Liver (tissue), 8 donors: ENCODE measurements at regions not wholly inside any gene's neighbourhood (a gene's known extent, or its start where the extent isn't known, plus 50 kb on each side); places are given as distances from the start of the nearest gene placed in this dataset.

Experiments used
- DNase-seq: peaks from one replicate; pipeline ENCODE4 v3.0.0-alpha.2; 2017; ENCODE audit warnings: low spot score
- H3K27ac ChIP-seq, 2 donors: one replicate each; pipeline ENCODE4 v1.7.0; 2013; ENCODE audit warnings: inconsistent platforms in 2 of 2, low read length in 2 of 2, control low read depth in 1 of 2, low read depth in 1 of 2, mild to moderate bottlenecking in 1 of 2
- H3K27me3 ChIP-seq, 4 donors: one replicate each; pipeline versions ENCODE4 v1.6.1 to v1.7.0; 2013; ENCODE audit warnings: low read length in 3 of 4, inconsistent platforms in 1 of 4, mild to moderate bottlenecking in 1 of 4, moderate library complexity in 1 of 4; ENCODE audit not compliant: control insufficient read depth in 4 of 4, insufficient read depth in 4 of 4
- H3K36me3 ChIP-seq, 4 donors: one replicate each; pipeline versions ENCODE4 v1.6.1 to v1.7.0; 2013; ENCODE audit warnings: low read length in 3 of 4, mild to moderate bottlenecking in 3 of 4, low read depth in 1 of 4, moderate library complexity in 1 of 4; ENCODE audit not compliant: control insufficient read depth in 4 of 4, insufficient read depth in 3 of 4
- H3K4me1 ChIP-seq, 4 donors: one replicate each; pipeline versions ENCODE4 v1.6.1 to v1.7.0; 2013; ENCODE audit warnings: low read length in 3 of 4, mild to moderate bottlenecking in 3 of 4, moderate library complexity in 1 of 4; ENCODE audit not compliant: control insufficient read depth in 4 of 4, insufficient read depth in 4 of 4
- H3K4me3 ChIP-seq, 3 donors: one replicate each; pipeline versions ENCODE4 v1.6.1 to v1.7.0; 2013; ENCODE audit warnings: low read length in 3 of 3, control low read depth in 1 of 3, low read depth in 1 of 3, mild to moderate bottlenecking in 1 of 3
- H3K9ac ChIP-seq, 2 donors: one replicate each; pipeline ENCODE4 v1.7.0; 2013; ENCODE audit warnings: low read length in 2 of 2, mild to moderate bottlenecking in 2 of 2, moderate library complexity in 2 of 2, control low read depth in 1 of 2, low read depth in 1 of 2
- H3K9me3 ChIP-seq, 4 donors: one replicate each; pipeline versions ENCODE4 v1.6.1 to v1.7.0; 2013; ENCODE audit warnings: low read length in 3 of 4; ENCODE audit not compliant: control insufficient read depth in 4 of 4
- EGR1 ChIP-seq, 2 donors: IDR thresholded peaks; 2 replicates each; pipeline ENCODE4 v1.6.1; 2016 to 2018; ENCODE audit warnings: antibody characterized with exemption in 2 of 2, low read depth in 2 of 2
- FOXA1 ChIP-seq: IDR thresholded peaks from 2 replicates; pipeline ENCODE4 v1.6.1; 2016; ENCODE audit warnings: antibody characterized with exemption
- FOXA2 ChIP-seq: IDR thresholded peaks from 2 replicates; pipeline ENCODE4 v1.6.1; 2016; ENCODE audit warnings: antibody characterized with exemption
- GABPA ChIP-seq, 2 donors: IDR thresholded peaks in 1 of 2; conservative IDR thresholded peaks in 1 of 2; 2 replicates each; pipeline ENCODE4 v1.6.1; 2016; ENCODE audit warnings: antibody characterized with exemption in 2 of 2, mild to moderate bottlenecking in 1 of 2, moderate library complexity in 1 of 2
- HNF4A ChIP-seq, 2 donors: conservative IDR thresholded peaks; 2 replicates each; pipeline ENCODE4 v1.6.1; 2016; ENCODE audit warnings: antibody characterized with exemption in 2 of 2, mild to moderate bottlenecking in 2 of 2
- HNF4G ChIP-seq: IDR thresholded peaks from 2 replicates; pipeline ENCODE4 v1.6.1; 2016; ENCODE audit warnings: antibody characterized with exemption
- JUND ChIP-seq, 2 donors: IDR thresholded peaks; 2 replicates each; pipeline ENCODE4 v1.6.1; 2016; ENCODE audit warnings: antibody characterized with exemption in 2 of 2
- NR2F2 ChIP-seq: IDR thresholded peaks from 2 replicates; pipeline ENCODE4 v1.6.1; 2016; ENCODE audit warnings: antibody characterized with exemption
- RXRA ChIP-seq, 2 donors: IDR thresholded peaks; 2 replicates each; pipeline ENCODE4 v1.6.1; 2017 to 2018; ENCODE audit warnings: antibody characterized with exemption in 2 of 2, mild to moderate bottlenecking in 1 of 2
- SP1 ChIP-seq: IDR thresholded peaks from 2 replicates; pipeline ENCODE4 v1.6.1; 2018; ENCODE audit warnings: antibody characterized with exemption, mild to moderate bottlenecking
- YY1 ChIP-seq: IDR thresholded peaks from 2 replicates; pipeline ENCODE4 v1.6.1; 2016; ENCODE audit warnings: antibody characterized with exemption, mild to moderate bottlenecking
- WGBS: extraction: QIAGEN DNeasy Blood & Tissue Kit; methylation state at CpG from one replicate; pipeline ENCODE4 v1.1.7; 2013; 5-methylcytosine and 5-hydroxymethylcytosine counted together
- TF ChIP-seq, protein P1 (sequence below): fragments of 150-350 bp; IDR thresholded peaks from 2 replicates; pipeline ENCODE4 v1.5.1; 2017; ENCODE audit warnings: improper control_type of control experiment, low read depth, low read length; ENCODE audit not compliant: missing input control
- TF ChIP-seq, protein P2 (sequence below): IDR thresholded peaks from 2 replicates; pipeline ENCODE4 v1.6.1; 2016; ENCODE audit warnings: antibody characterized with exemption
- TF ChIP-seq, protein P3 (sequence below): IDR thresholded peaks from 2 replicates; pipeline ENCODE4 v1.6.1; 2016; ENCODE audit warnings: antibody characterized with exemption
- TF ChIP-seq, protein P4 (sequence below): IDR thresholded peaks from 2 replicates; pipeline ENCODE4 v1.6.1; 2016; ENCODE audit warnings: antibody characterized with exemption
- TF ChIP-seq, protein P5 (sequence below): IDR thresholded peaks from 2 replicates; pipeline ENCODE4 v1.6.1; 2016; ENCODE audit warnings: antibody characterized with exemption, mild to moderate bottlenecking
- donor health status: healthy.
- donor health status: healthy.
- donor health status: healthy.
- donor health status: healthy.
- donor health status: healthy.

DNA sequence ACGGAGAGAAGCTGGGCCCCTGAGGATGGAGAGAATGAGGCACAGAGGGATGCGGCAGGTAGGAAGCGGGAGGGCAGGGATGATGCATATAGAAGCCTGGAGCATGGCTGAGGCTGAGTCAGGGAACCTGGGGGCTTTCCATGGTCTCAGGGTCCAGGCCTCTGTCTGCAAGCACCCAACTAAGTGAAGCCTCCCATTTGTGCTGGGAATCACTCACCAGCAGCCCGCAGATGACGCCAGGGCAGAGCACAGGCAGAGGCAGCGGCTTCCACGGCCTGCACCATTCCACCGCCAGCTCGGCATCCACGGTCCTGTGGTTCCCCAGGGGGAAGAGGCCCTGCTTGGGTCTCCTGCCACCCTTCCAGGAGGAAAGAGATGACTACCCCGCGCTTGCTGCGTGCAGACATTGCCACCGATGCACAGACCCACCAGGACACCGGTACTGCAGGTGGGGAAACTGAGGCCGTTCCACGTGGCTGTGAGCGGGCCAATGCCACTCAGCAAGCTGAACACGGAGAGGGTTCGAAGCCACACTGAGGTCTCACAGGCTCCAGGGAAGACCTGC lies 75.5 kb downstream of the NCOR2 start:
- no peak for TF ChIP-seq JUND (IDR thresholded peaks at IDR 0.05)
- TF ChIP-seq, protein P1, sequence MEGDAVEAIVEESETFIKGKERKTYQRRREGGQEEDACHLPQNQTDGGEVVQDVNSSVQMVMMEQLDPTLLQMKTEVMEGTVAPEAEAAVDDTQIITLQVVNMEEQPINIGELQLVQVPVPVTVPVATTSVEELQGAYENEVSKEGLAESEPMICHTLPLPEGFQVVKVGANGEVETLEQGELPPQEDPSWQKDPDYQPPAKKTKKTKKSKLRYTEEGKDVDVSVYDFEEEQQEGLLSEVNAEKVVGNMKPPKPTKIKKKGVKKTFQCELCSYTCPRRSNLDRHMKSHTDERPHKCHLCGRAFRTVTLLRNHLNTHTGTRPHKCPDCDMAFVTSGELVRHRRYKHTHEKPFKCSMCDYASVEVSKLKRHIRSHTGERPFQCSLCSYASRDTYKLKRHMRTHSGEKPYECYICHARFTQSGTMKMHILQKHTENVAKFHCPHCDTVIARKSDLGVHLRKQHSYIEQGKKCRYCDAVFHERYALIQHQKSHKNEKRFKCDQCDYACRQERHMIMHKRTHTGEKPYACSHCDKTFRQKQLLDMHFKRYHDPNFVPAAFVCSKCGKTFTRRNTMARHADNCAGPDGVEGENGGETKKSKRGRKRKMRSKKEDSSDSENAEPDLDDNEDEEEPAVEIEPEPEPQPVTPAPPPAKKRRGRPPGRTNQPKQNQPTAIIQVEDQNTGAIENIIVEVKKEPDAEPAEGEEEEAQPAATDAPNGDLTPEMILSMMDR: no peak
- no peak for TF ChIP-seq NR2F2
- TF ChIP-seq, protein P2, sequence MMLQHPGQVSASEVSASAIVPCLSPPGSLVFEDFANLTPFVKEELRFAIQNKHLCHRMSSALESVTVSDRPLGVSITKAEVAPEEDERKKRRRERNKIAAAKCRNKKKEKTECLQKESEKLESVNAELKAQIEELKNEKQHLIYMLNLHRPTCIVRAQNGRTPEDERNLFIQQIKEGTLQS: no peak
- no peak for TF ChIP-seq EGR1 (IDR thresholded peaks at IDR 0.05; ENCODE audit: low read depth in 2 of 2)
- TF ChIP-seq, protein P3, sequence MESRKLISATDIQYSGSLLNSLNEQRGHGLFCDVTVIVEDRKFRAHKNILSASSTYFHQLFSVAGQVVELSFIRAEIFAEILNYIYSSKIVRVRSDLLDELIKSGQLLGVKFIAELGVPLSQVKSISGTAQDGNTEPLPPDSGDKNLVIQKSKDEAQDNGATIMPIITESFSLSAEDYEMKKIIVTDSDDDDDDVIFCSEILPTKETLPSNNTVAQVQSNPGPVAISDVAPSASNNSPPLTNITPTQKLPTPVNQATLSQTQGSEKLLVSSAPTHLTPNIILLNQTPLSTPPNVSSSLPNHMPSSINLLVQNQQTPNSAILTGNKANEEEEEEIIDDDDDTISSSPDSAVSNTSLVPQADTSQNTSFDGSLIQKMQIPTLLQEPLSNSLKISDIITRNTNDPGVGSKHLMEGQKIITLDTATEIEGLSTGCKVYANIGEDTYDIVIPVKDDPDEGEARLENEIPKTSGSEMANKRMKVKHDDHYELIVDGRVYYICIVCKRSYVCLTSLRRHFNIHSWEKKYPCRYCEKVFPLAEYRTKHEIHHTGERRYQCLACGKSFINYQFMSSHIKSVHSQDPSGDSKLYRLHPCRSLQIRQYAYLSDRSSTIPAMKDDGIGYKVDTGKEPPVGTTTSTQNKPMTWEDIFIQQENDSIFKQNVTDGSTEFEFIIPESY: no peak
- TF ChIP-seq GABPA (IDR thresholded peaks at IDR 0.05 in 1 of 2, conservative IDR thresholded peaks at IDR 0.05 in 1 of 2): no peak
- no peak for TF ChIP-seq FOXA1
- TF ChIP-seq SP1: no peak
- TF ChIP-seq YY1: no peak
- TF ChIP-seq HNF4A (conservative IDR thresholded peaks at IDR 0.05): no peak
- TF ChIP-seq, protein P4, sequence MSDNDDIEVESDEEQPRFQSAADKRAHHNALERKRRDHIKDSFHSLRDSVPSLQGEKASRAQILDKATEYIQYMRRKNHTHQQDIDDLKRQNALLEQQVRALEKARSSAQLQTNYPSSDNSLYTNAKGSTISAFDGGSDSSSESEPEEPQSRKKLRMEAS: no peak
- no peak for TF ChIP-seq FOXA2
- TF ChIP-seq HNF4G: no peak
- TF ChIP-seq, protein P5, sequence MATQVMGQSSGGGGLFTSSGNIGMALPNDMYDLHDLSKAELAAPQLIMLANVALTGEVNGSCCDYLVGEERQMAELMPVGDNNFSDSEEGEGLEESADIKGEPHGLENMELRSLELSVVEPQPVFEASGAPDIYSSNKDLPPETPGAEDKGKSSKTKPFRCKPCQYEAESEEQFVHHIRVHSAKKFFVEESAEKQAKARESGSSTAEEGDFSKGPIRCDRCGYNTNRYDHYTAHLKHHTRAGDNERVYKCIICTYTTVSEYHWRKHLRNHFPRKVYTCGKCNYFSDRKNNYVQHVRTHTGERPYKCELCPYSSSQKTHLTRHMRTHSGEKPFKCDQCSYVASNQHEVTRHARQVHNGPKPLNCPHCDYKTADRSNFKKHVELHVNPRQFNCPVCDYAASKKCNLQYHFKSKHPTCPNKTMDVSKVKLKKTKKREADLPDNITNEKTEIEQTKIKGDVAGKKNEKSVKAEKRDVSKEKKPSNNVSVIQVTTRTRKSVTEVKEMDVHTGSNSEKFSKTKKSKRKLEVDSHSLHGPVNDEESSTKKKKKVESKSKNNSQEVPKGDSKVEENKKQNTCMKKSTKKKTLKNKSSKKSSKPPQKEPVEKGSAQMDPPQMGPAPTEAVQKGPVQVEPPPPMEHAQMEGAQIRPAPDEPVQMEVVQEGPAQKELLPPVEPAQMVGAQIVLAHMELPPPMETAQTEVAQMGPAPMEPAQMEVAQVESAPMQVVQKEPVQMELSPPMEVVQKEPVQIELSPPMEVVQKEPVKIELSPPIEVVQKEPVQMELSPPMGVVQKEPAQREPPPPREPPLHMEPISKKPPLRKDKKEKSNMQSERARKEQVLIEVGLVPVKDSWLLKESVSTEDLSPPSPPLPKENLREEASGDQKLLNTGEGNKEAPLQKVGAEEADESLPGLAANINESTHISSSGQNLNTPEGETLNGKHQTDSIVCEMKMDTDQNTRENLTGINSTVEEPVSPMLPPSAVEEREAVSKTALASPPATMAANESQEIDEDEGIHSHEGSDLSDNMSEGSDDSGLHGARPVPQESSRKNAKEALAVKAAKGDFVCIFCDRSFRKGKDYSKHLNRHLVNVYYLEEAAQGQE: no peak
- TF ChIP-seq RXRA (IDR thresholded peaks at IDR 0.05): no peak
- no peaks in the 10 kb centered on the region for H3K36me3 ChIP-seq
- H3K27ac ChIP-seq: no peak overlapping the region
- WGBS: 95% methylated on average over 20 of the region's 20 CpGs
- no peak overlapping the region for H3K4me3 ChIP-seq
- H3K9me3 ChIP-seq: no peaks in the 10 kb centered on the region
- no peaks in the 10 kb centered on the region for H3K27me3 ChIP-seq
- H3K4me1 ChIP-seq: peaks cover 8 to 58% (median 41%) of the 10 kb centered on the region in 4 donors
- DNase-seq: no peak
- H3K9ac ChIP-seq: no peak overlapping the region

DNA sequence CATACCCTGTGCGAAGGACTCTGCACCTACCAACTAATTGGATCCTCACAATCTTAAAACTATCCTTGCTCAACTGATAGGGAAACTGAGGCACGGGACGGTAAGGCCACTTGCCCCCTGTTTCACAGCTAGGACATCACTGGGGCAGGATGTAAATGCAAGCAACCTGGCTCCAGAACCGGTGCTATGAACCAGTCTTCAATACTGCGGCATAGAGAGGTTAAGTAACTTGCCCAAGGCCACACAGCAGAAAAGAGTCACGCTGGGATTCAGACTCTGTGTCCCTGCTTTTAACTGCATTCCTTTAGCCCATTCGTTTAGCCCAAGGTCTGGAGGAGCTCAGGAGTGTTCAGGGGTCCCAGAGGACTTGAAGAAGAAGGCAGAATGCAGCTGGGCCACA lies 76.1 kb downstream of the NCOR2 start:
- DNase-seq: no peak
- H3K27me3 ChIP-seq: no peaks in the 10 kb centered on the region
- no peak overlapping the region for H3K27ac ChIP-seq
- no peak overlapping the region for H3K9ac ChIP-seq
- no peaks in the 10 kb centered on the region for H3K9me3 ChIP-seq
- TF ChIP-seq, protein P2: no peak
- peak in 1 of 2 donors; percentile 10 for TF ChIP-seq HNF4A (conservative IDR thresholded peaks at IDR 0.05)
- no peak overlapping the region for H3K4me3 ChIP-seq
- H3K36me3 ChIP-seq: no peaks in the 10 kb centered on the region
- peaks cover 8 to 52% (median 38%) of the 10 kb centered on the region in 4 donors for H3K4me1 ChIP-seq
- 56% methylated on average over 7 of the region's 7 CpGs for WGBS
